ENCODE measurements at regions not wholly inside any gene's neighbourhood (a gene's known extent, or its start where the extent isn't known, plus 50 kb on each side); places are given as distances from the start of the nearest gene placed in this dataset.
"Not testable (repeated sequence)": the region's sequence is repeated elsewhere in the genome, so short reads cannot be mapped to it uniquely, and the experiment has no call there.

DNA sequence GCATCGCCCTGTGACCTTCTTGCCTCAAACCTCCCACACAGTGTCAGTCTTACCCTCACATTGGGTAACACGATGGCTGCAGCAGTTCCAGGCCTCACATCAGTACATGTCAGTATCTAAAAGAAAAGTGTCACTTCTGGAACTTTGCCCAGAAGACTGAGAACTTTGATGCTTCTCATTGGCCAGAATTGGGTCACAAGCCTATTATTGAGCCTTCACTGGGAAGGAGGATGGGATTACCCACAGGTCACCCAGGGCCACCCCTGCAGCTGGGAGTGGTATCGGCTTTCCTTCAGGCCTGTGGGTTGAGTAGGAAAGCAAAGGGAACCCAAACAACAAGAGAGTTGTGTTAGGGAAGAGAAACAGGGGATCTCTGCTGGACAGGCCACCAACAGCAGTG lies 111.5 kb downstream of the NPY start:
- no peak for DNase-seq (ENCODE audit: low spot score)

DNA sequence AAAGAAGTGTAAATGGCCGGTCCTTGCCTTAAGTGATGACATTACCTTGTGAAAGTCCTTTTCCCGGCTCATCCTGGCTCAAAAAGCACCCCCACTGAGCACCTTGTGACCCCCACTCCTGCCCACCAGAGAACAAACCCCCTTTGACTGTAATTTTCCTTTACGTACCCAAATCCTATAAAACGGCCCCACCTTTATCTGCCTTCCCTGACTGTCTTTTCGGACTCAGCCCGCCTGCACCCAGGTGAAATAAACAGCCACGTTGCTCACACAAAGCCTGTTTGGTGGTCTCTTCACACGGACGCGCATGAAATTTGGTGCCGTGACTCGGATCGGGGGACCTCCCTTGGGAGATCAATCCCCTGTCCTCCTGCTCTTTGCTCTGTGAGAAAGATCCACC lies 112.4 kb downstream of the NPY start:
- DNase-seq (ENCODE audit: low spot score), result not testable (repeated sequence)

DNA sequence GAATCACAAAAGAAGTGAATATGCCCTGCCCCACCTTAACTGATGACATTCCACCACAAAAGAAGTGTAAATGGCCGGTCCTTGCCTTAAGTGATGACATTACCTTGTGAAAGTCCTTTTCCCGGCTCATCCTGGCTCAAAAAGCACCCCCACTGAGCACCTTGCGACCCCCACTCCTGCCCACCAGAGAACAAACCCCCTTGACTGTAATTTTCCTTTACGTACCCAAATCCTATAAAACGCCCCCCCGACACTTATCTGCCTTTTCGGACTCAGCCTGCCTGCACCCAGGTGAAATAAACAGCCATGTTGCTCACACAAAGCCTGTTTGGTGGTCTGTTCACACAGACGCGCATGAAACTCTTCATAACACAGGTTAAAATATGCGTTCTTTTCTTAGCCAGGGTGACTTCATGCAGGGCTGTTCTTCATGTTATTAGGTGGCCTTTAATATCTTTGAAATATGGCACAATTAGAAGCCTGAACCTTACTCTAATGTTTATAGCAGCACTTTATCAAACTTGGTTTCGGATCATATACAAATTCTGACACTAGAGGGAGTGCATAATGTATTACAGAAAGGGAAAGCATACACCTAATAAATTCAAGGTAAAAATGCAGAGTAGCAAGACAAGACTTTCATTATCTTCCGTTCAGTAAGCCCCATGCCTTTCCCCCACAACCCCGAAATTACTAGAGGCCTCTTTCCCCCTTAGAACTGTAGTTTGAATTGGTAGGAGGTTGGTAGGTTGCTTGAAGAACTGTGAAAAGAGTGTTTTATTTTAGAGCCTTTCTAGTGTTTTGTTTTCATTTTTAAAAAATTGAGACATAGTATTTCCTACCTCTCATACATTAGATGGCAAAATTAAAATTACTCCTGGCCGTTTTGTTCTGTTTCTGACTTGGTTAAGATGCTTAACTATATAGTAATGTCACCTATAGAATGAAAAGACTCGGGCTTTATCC lies 117.9 kb downstream of the NPY start:
- peak; percentile 37 for DNase-seq (ENCODE audit: low spot score)

DNA sequence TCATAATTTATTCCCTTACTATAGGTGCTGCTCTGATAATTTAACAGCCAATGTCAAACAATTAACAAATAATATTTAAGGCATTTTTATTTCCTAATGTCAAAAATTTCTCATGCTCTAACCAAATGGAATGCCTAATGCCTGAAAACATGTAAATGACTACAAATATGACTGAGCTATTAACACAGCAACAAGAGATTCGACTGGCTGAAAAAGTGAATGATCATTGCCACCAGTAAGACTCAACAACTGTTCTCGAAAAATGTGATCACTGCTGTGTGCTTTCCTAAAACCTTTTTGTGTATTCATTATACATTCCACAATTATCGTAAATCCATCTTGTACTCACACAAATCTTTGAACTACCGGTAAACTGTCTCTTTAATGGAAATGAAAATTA lies 118.7 kb downstream of the NPY start:
- DNase-seq (ENCODE audit: low spot score), result no peak

DNA sequence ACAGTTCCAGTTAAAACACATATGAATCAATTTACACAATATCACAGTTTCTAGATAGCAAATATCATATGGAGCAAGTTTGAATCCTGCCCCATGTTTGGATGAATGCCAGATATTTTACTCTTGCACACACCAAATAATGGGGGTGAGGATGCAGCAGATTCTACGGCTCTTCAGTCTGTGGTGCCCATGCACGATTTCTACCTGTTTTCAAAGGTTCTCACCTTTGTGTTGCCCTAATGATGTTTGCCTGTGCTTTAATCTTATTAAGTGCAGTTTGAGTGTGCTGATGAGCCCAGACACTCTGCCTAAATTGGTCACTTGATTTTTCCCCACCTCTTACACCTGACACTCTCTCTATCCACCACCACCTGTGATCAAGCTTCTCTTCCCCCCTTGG lies 119.6 kb downstream of the NPY start:
- DNase-seq (ENCODE audit: low spot score), result no peak

DNA sequence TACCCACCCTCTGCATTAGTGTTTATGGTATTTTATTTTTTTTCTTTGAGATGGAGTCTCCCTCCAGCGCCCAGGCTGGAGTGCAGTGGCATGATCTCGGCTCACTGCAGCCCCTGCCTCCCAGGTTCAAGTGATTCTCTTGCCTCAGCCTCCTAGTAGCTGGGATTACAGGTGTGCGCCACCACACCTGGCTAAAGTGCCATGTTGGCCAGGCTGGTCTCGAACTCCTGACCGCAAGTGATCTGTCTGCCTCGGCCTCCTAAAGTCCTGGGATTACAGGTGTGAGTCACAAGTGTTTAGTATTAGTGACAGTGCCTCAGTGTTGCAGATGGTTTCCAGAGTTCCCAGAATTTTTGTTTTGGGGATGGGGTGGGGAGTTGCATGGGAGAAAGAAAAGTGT lies 120.3 kb downstream of the NPY start:
- DNase-seq (ENCODE audit: low spot score), result no peak

DNA sequence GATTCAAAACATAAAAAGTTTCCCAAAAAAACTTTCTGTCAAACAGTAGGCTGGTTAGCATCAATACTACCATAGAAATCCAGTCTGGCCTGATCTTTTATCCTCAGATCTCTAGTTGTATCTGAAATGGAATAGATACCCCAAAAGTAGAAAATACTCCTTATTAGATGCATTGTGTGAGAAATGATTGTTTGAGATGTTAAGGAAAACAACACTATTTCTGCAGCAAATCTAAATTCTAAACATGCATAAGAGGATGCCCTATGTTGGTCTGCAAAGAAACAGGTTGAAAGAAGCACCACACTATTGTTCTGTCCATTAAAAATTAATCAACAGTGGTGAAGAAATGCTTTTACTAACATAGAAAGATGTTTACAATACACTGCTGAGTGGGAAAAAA lies 121.0 kb downstream of the NPY start:
- DNase-seq (ENCODE audit: low spot score), result no peak

DNA sequence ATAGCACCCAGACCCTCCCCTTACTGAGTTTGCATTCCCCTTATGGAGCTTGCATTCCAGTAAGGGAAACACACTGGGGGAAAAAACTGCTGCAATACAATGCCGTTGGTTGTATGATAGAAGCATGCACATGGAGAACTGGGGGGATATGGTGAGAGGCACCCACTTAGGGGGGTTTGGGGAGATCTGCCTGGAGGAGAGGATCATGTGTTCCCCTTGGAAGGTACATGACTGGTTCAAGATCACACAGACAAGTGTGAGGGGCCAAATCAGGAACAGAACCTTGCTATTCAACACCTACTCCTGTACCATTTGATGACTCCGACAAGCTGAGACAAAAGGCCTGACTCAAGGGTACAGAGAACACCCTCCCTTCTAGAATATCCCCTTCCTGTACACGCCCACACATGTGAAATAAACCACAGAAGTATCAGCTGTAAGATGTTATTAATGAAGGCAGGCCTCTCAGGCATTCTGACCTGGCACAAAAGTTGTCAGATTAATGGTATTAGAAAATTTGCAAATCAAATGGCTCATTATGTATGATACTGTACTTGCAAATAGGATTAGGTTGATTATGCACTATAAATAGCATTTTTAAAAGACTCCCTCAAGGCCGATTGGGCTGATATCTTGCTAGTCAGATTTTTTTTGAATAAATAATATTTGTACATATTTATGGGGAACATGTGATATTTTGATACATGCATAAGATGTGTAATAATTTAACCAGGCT lies 122.2 kb downstream of the NPY start:
- DNase-seq (ENCODE audit: low spot score), result no peak

DNA sequence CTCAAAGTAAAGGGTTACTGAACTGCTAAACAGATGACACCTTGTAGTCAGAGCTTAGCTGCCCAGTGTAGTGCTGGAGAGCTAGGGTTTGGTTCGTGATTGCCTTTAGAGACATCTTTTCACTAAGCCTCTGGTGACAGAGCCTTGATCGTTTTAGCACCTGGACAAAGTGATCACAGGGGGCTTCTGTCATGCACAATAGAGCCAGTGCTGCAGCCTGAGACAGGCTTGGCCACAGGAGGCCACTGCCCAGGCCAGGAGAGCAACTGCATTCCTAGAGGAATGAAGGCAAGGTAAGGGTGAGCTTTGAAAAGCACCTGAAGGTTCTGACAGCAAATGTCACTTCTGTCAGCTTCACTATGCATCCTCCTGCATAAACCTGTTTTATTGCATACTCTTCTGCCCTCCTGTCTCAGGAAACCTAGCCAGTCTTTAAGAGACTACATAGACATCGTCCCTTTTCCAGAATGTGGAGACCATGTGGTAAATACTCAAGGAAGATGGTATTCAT lies 122.9 kb downstream of the NPY start:
- no peak for DNase-seq (ENCODE audit: low spot score)

DNA sequence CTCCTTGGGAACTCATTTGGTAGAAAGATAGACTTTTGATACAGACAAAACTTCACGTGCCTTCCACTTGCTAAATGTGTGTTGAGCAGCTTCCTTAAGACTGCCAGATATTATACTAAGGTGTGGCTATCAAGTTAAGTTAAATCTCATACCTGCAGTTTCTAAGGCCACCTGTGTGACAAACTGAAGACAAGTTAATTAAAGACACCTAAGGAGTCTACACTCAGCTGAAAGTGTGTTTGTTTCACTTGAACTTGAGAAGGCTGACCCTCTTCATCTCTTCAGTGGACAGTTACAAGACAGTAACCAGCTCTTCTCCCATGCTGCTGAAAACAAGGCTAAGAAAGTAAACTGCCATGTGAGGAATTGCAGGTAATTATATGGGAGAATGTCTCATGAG lies 124.0 kb downstream of the NPY start:
- DNase-seq (ENCODE audit: low spot score), result no peak

DNA sequence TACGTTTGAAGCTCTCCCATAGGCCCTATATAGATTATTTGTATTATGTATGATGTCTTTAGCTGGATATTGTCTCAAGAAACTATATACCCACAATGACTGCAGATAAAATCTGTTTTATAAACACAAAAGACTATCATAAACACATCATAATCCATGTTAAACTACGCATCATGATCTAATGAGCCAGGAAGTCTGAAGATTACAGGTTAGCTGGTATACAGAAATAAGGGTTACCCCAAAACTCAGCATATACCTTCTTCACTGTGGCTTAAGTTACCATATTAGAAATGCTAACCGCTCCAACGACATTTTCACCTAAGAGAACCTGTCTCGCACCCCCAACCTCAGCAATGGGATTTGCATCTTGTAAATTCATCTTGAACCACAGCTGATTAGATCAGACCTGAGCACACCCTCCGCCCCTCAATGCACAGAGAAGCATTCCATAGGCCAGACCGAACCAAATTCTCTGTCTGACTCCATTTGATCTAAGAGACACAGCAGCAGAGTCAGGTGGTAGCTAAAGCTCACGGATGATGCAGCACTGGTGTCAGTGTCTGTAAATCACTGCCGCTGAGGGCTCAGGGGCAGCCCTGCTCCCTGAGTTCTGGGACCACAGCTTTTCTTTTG lies 124.9 kb downstream of the NPY start:
- no peak for DNase-seq (ENCODE audit: low spot score)

DNA sequence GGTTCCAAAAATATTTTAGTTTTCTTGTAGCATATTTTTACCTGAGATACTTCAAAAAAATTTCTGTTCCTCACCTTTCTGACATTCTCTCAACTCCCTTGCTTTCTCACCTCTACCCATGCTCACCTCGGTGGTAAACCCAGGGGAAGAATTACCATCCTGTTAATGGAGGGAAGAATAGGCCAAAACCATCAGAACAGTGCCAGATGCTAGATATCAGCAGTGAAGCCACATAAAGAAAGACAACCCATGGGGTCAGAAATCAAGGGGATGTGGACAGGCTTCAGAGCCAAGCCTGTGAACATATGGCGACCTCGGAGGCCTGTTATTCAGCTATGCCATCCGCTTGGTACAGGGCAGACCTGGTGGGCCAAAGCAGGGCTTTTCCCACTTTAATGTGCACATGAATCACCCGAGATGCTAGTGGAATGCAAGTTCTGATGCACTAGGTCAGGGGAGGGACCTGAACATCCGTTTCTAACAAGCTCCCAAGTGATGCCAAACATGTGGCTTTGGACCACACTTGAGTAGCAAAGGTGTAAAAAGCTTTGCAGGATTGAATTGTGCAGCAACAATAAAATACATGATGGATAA lies 125.5 kb downstream of the NPY start:
- no peak for DNase-seq (ENCODE audit: low spot score)

DNA sequence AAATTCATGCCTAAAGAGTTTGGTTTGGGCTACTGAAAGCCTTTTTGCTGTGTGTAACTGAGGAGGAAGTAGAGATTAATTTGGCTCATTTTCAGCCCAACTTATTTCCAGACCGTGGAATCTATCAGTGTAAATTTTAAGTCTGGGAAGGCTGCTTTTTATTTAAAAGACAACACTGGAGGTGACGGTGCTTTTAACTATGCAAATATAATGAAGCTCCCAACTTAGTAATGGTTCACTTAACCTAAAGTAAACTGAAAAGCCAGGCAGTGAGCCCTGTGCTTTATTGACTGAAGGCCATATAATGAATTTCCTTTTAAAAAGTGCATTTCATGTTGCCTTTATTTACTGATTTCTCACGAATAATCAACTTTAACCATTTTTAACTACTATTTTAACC lies 127.2 kb downstream of the NPY start:
- no peak for DNase-seq (ENCODE audit: low spot score)

DNA sequence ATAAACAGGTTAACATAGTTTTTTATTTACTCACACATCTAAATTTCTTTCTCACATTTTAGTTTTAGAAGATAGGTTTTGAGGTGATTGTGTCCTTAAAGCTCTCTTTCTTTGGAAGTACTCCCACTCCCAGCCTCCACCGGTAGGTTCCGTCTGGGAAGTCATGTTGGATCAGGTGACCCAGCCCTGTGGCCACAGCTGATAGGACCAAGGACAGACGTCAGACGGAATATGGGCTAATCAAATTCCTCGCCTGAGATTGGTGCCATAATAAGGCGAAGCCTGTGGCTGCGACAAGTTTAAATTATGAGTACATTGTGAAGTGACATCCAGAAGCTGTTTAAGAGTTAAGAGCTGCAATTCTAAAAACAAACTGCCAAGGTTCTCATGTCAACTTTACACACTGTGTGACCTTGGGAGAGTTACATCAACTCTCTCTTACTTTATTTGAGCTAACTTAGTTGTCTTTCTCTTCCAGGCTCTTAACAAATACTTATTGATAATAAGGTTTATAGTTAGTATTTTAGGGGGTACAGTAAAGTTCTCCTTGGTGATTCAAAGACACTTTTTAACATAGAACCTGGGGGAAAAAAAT lies 133.6 kb downstream of the NPY start:
- DNase-seq (ENCODE audit: low spot score), result no peak

DNA sequence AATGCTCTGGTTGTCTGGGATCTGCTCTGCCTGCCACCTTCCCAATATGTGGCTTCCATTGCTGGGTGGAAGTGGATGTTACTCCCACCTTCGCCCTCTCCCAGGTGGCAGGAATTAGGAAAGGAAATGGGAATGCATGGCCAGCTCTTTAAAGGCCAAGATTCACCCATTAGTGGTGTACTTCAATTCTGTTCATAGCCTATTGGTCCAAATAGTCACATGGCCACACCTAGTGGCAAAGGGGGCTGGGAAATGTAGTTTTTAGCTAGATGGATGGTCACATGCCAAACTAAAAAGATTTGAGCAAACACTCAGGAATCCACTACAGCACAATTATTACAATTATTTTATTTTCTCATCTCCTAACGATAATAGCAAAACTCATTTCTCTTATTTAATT lies 135.1 kb downstream of the NPY start:
- DNase-seq (ENCODE audit: low spot score), result no peak

DNA sequence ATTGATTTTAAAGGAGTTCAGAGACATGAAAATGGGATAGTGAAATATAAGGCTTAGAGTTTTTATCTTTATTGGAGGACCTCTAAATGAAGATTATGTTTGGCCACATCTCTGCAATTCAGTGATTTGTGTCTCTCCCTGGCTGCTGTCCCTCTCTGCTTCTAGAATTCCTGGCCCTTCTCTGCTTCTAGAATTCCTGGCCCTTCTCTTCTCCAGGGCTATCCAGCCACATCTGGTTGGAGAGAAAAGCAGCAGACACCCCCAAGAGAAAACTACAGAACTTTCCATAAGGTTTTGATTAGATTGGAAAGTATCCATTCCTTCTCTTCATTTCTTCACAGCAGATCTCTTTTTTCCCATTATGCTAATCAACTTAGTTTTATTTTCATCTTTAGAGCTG lies 135.5 kb downstream of the NPY start:
- no peak for DNase-seq (ENCODE audit: low spot score)

DNA sequence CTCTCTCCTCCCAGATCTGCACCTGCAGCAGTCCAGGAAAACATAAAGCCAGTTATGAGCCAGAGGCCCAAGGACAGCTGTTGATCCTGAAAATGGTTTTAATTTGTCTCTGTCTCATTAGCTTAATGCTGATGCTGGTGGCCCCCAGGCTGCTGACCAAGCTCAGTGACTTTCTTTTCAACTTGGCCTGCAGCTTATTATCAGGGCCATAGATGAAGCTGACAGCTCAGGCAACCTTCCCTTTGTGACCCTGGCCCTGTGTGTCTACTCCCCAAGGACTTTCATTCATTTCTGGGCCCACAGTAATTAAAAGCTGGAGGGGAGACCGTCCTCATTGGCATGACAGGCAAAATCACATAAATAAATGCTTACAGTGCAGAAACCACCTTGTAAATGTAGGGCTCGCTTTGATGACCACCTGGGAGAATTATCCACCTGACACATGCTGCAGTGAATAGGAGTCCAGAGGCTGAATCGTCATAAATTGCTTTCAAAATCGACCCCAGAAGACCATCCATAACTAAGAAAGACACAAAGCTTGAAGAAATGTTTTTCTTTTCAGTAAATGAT lies 138.5 kb downstream of the NPY start:
- DNase-seq (ENCODE audit: low spot score), result no peak

DNA sequence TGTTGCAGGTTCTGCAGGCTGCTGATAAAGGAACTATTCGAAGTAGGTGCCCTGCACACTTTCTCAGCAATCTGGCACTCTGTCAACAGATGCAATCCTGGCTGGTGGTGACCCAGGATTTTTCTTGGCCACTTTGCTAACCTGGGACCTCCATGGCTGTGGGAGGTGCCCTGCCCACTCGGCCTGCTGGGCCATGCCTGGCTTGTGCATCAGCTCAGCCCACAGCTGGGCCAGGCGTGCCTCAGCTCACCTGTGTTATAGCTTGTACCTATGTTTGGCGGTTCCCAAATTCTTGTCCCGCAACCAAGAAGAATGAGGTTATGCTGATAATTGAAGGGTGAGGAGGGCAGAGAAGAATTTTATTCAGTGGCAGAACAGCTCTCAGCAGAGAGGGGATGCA lies 141.7 kb downstream of the NPY start:
- no peak for DNase-seq (ENCODE audit: low spot score)

DNA sequence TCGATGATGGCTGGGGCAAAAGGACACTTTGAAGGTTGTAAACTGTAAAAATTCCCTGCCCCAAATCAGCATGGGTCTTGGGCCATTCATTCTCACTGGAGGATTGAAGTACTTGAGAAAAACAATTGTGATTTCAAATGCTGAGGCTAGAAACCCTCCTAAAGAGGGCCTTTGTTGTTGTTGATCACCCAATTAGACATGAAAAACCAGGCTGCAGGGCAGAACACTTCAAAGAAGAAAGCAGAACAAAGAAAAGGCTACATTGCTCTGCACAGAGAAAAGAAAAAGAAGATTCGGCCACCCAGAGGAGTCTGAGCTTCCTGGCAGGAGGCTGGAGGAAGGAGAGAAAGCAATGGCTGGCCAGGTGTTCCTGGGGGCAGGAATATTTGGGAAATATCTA lies 143.1 kb downstream of the NPY start:
- no peak for DNase-seq (ENCODE audit: low spot score)

DNA sequence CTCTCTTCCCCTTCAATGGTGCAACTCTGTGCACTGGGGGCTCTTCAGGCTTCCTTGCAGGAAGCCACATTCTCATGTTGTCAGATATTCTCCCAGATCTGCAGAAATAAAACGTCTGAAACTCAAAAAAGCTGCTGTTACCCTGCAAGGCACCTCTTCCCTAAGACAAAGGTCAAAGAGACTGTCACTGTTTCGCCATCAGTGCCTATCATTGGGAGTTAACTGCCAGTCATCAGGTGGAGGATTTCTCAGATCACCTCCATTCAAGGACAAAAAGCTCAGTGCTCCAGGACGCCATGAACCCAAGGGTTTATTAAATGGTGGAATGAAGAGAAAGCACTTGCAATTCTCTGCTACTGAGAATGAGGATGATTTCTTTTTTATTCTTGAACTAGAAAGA lies 144.6 kb upstream of the PALS2 start:
- DNase-seq (ENCODE audit: low spot score), result no peak

DNA sequence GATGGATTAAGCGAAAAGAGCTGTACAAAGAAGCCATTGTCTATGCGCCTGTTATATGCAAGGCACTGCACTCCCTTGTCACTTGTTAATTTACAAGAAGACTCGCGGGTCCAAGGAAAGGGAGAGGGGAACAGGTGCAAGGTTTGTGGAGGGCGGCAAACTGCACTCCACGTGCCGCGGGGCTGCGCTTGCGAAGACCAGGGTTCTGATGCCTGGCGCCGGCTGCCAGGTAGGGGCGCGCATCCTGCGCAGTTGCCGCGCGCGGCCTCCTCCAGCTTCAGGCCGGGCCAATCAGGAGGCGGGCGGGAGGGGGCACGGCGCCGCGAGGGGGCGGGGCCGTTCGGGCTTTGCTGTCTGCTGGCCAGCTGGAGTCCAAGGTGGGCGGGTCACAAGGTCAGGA lies 140.6 kb upstream of the PALS2 start:
- DNase-seq (ENCODE audit: low spot score), result no peak

All from umbilical cord (tissue), 1 donor.